ENCODE measurements at regions not wholly inside any gene's neighbourhood (a gene's known extent, or its start where the extent isn't known, plus 50 kb on each side); places are given as distances from the start of the nearest gene placed in this dataset.

- DNase-seq = no peak
Measured at GRCh38 chr6:56407883-56408410, 160.6 kb upstream of the COL21A1 start.

DNA sequence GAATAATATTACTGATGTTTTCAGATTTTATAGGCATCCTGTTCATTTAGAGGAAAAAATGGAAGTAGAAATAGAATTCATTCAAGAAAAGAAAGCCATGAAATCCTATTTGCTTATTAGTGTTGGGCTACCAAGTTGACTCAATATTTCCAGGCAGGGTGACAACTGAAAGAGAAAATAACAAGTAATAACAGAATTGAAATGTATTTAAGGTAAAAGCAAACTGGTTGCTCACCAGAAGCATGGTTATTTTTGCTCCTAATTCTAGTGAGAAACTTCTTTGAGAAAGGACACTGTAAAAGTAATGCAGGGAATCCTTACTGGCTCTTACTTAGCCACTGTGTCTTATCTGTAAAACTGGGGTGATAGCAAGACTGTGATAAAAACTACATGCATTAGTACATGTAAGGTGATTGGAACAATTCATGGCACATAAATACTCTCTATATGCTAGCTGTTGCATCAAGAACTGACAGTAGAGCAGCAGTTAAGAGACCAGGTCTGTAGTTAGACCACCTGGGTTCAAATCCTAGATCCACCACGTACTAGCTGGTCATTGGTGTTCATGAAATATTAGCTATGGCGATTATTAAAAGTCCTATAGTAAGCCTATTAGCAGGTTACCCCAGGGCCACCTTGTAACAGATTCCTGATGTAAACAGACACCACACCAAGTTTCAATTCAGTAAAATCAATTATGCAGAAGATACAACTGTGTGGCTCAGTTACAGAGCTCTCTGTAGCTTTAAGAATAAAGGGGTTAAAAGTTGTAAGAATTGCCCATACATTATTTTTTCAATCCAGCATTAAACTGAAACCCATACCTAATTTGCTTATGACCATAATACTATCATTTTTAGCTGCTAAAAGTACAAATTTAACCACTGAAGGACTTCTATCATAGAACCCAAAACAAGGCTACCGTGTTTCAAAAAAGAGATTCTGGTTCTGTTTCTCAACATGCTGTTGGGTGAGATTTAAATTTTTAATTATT is 159.2 kb upstream of the COL21A1 start:
- DNase-seq = no peak

DNA sequence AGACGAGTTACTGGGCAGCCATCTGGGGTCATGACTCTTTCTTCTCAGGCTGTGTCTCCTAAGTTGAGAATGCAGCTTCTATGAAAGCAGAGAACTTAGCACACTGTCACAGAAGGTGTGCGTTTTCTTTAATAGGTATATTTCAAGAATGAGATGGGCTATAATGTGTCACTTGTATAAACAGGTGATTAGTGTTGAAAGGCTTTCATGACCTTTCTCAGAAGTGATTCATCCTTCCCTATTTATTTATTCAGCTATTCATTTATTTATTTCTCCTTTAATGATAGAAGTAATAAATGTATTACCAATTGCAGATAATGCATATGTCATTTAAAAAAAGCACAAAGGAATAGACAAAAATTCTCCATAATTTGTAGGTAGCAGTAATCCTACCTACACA is 157.2 kb upstream of the COL21A1 start:
- no peak for DNase-seq

- DNase-seq = no peak
Measured at GRCh38 chr6:56403745-56404144, 156.4 kb upstream of the COL21A1 start.

GRCh38 chr6:56401477-56402070 is 154.2 kb upstream of the COL21A1 start:
- no peak for DNase-seq

GRCh38 chr6:56400273-56400672 is 152.9 kb upstream of the COL21A1 start:
- DNase-seq = no peak

- no peak for DNase-seq
Measured at GRCh38 chr6:56399672-56400263, 152.4 kb upstream of the COL21A1 start.

DNA sequence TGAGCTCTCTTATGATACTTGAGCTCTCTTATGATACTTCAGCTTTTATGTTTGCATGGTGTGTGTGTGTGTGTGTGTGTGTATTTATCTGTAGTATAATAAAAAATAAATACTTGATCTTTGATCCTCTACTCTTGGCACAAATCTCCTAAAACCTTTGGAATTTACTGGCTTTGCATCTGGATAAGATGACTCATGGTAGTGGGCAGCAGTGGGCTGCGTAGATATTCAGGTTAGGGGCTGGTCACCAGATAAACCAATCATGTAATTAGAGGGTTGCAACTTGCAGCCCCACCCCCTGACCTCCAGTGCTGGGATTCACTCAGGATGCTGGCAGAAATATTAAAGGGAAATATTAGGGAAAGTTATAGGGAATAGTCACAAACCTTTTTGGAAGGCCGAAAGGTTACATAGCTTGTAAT is 151.9 kb upstream of the COL21A1 start:
- no peak for DNase-seq

GRCh38 chr6:56396435-56396834 is 149.1 kb upstream of the COL21A1 start:
- no peak for DNase-seq

DNA sequence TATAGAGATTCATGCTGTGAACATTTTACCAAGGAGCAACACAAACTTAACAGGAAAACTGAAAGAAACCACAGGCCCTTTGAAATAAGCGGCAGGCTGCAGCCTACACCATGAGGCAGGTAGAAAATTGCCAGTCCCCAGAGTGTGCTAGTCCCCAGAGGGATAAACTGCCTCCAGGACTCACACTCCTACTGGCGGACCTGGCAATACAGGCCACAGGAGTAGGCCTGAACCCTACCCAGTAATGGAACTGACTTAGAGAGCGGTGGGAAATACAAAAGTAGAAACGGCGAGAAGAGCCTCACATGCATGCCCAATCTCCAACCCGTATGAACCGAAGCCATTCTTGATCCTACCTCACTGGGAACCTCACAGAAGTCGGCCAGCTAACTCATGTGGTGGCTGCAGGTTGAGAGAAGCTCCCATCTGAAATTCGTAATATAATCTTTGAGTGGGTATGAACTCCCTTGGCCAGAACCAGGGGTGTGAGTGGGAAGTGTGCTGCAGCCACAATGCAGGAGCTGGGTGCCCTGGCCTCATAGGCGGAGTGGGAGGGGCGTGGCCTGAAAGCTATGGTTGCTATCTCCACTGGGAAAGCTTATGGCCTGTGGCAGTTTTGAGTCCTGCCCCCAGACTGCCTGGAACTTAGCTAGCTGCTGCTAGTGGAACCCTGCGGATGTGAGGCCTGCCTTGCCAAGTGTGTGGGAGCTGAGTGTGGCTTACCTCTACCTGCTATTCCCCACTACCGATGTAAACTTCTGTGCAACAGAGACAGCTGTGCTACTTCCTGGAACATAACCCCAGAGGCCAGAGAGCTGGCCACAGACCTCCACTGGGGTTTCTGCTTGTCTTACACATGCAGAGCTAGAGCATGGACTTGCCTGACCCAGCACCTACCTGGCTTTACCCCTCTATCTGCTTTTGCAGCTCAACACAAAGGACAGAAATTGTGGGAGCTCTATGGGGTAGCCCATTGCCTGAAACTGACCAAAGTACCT is 146.5 kb upstream of the COL21A1 start:
- DNase-seq = no peak

DNA sequence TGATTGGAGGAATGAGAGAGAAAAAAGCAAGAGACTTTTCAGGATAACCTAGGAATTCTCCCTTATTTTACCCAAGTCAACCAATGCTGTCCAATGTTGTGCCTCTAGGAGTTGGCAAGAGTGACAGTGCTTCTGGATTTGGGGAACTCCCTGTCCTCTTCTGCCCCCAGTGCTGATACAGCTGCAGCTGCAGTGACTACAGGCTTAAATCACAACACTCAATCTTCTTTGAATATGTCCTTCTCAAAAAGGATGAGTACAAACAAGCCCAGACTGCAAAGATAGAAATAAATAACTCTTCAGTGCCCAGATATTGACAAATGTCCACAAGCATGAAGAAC is 141.0 kb upstream of the COL21A1 start:
- DNase-seq = no peak

DNA sequence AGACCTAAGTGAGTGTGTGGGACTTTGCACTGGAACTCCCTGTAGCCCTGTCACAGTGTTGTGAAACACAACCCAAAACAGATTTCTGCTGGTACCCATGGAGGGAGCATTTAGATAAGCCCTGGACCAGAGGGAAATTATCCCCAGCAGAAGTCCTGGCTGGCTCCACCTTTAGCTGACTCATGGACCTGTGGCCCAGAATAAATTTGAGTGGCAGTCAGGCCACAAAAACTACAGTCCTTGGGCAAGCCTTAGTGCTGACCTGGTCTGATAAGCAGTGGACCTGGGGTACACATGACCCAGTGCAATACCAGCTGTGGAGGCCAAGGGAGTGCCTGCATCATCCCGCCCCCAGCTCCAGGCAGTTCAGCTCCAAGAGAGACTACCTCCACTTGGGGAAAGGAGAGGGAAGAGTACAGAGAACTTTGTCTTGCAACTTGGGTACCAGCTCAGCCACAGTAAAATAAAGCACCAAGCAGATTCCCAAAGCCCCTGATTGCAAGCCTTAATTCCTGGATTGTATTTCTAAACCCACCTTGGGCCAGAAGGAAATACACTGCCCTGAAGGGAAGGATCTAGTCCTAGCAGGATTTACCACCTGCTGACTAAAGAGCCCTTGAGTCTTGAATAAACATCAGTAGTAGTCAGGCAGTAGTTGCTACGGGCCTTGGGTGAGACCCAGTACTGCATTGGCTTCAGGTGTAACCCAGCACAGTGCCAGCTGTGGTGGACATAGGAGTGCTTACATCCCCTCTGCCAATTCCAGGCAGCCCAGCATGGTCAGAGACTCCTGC is 140.4 kb upstream of the COL21A1 start:
- no peak for DNase-seq

DNA sequence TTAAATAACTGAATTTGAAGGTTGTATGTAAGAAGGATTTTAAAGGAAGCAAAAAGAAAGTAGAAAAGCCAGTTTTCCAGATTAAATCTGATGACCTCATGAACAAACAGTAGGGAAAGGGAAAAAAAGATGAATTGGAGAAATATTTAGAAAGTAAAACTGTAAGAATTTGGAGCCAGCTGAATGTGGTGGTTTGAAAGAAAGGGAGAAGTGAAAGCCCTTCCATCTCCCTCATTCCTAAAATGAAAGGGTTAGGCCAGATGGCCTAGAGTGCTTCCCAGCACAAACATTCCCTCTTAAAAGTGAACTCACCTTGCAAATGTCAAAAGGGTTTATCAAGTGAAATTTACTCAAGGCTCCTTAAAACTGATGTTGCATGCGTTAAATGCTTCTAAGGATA is 139.3 kb upstream of the COL21A1 start:
- no peak for DNase-seq

DNA sequence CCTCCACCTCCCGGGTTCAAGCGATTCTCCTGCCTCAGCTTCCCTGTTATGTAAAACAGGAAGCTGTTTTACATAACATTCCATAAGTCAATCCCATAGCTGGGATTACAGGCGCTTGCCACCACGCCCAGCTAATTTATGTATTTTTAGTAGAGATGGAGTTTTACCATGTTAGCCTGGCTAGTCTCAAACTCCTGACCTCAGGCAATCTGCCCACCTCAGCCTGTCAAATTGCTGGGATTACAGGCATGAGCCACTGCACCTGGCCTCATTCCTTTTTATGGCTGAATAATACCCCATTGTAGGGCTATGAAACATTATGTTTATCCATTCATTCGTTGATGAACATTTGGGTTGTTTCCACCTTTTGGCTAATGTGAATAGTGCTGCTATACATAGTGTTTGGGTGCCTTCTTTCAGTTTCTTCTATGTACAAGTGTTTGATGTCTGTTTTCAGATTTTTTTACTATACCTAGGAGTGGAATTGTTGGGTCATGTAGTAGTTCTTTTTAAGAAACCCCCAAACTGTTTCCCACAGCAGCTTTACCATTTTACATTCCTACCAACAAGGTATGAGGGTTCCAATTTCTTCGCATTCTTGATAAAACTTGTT is 138.7 kb upstream of the COL21A1 start:
- no peak for DNase-seq

- no peak for DNase-seq
Measured at GRCh38 chr6:56383160-56383559, 135.8 kb upstream of the COL21A1 start.

- DNase-seq = no peak
Measured at GRCh38 chr6:56382416-56382940, 135.1 kb upstream of the COL21A1 start.

DNA sequence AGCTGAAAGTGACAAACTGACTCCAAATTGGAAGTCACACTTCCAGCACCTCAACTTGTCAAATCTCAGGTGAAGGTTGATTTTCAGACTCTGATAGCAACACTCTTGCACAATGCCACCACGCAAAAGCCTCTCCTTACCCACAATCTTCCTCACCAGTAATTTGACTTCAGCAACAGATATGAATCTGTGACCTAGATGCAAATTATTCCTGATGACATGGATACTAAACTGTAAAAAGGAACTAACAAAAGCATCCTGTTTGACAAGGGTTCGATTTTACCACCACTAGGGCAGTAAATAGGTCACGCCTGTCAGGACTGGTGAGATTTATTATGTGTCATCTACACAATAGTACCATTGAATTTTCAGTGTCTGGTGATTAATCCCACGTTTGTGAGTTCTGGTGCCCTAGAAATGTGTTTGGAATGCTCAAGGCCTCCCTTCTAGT is 134.4 kb upstream of the COL21A1 start:
- DNase-seq = peak; percentile 19

GRCh38 chr6:56380476-56380875 is 133.1 kb upstream of the COL21A1 start:
- DNase-seq = no peak

DNA sequence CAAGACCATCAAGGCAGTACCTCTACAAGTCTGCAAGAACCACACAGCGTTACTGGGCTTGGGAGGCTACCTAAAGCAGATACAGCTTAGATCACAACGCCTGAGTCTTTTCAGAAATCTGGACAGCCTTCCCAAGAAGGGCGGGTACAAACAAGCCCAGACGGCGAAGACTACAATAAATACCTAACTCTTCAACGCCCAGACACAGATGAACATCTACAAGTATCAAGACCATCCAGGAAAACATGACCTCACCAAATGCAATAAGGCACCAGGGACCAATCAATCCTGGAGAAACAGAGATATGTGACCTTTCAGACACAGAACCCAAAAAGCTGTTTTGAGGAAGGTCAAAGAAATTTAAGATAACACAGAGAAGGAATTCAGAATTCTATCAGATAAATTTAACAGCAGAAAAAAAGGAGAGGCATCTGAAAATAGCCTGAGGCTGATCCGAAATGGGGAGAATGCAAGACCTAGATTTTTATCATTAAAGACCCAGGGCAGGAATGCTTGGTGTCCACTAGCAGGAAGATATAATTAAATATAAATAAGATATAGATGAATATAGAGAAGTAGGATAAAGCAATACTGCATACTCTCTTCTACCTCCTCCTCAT is 131.7 kb upstream of the COL21A1 start:
- DNase-seq = no peak

- DNase-seq = no peak
Measured at GRCh38 chr6:56378507-56378906, 131.1 kb upstream of the COL21A1 start.
